Activated naive CD4-positive, alpha-beta T cell treated with Interleukin-2 at 50 U/mL for 16 hours (primary cell): ENCODE measurements at regions not wholly inside any gene's neighbourhood (a gene's known extent, or its start where the extent isn't known, plus 50 kb on each side); places are given as distances from the start of the nearest gene placed in this dataset.
"Not testable (repeated sequence)": the region's sequence is repeated elsewhere in the genome, so short reads cannot be mapped to it uniquely, and the experiment has no call there.

ENCODE experiments used
- DNase-seq: peaks from one replicate; pipeline ENCODE4 v3.0.0-alpha.2; 2020

- DNase-seq: no peak
Observed at GRCh38 chr4:55028196-55028595, 97.2 kb downstream of the KDR start.

GRCh38 chr4:55027596-55027995, 97.8 kb downstream of the KDR start:
- no peak for DNase-seq

- not testable (repeated sequence) for DNase-seq
Observed at GRCh38 chr4:55025456-55025855, 99.9 kb downstream of the KDR start.

GRCh38 chr4:55023030-55023429, 102.4 kb downstream of the KDR start:
- DNase-seq: no peak

GRCh38 chr4:55021214-55021613, 104.2 kb downstream of the KDR start:
- no peak for DNase-seq

- DNase-seq: no peak
Observed at GRCh38 chr4:55020131-55020530, 105.3 kb downstream of the KDR start.

GRCh38 chr4:55018978-55019377, 106.4 kb downstream of the KDR start:
- DNase-seq: no peak

GRCh38 chr4:55018521-55018920, 106.9 kb downstream of the KDR start:
- no peak for DNase-seq

GRCh38 chr4:55017406-55017805, 108.0 kb downstream of the KDR start:
- DNase-seq: no peak

- DNase-seq: no peak
Observed at GRCh38 chr4:55016131-55016530, 109.3 kb downstream of the KDR start.

GRCh38 chr4:55014876-55015275, 110.5 kb downstream of the KDR start:
- no peak for DNase-seq

- no peak for DNase-seq
Observed at GRCh38 chr4:55013431-55013955, 111.9 kb downstream of the KDR start.

- no peak for DNase-seq
Observed at GRCh38 chr4:55012363-55013230, 112.8 kb downstream of the KDR start.

- no peak for DNase-seq
Observed at GRCh38 chr4:55011761-55012160, 113.6 kb downstream of the KDR start.

- no peak for DNase-seq
Observed at GRCh38 chr4:55010550-55010949, 114.8 kb downstream of the KDR start.

GRCh38 chr4:55008166-55009056, 117.0 kb downstream of the KDR start:
- no peak for DNase-seq

- no peak for DNase-seq
Observed at GRCh38 chr4:55005910-55006309, 119.5 kb downstream of the KDR start.

- no peak for DNase-seq
Observed at GRCh38 chr4:55004831-55005230, 120.6 kb downstream of the KDR start.

GRCh38 chr4:55002431-55002830, 123.0 kb downstream of the KDR start:
- no peak for DNase-seq

- DNase-seq: no peak
Observed at GRCh38 chr4:55001538-55001937, 123.9 kb downstream of the KDR start.

- DNase-seq: no peak
Observed at GRCh38 chr4:54999003-54999402, 126.4 kb downstream of the KDR start.

- DNase-seq: not testable (repeated sequence)
Observed at GRCh38 chr4:54993473-54994026, 131.8 kb downstream of the KDR start.

GRCh38 chr4:54992266-54992665, 133.1 kb downstream of the KDR start:
- no peak for DNase-seq
